HL-60 (cell line): ENCODE measurements at regions not wholly inside any gene's neighbourhood (a gene's known extent, or its start where the extent isn't known, plus 50 kb on each side); places are given as distances from the start of the nearest gene placed in this dataset.
A peak's percentile ranks its signal among the peaks of the same experiment; 100 is the strongest.

Source experiments
- DNase-seq, 2 experiments: peaks; one replicate each; pipeline ENCODE4 v3.0.0-alpha.2; 2010 to 2020; ENCODE audit warnings: low read depth in 1 of 2, low spot score in 1 of 2
- H3K27ac ChIP-seq: fragments of 250-450 bp; sonication (Bioruptor Pico); replicated peaks from 2 replicates; pipeline ENCODE4 v1.5.1; 2020; ENCODE audit warnings: mild to moderate bottlenecking, moderate library complexity
- H3K27me3 ChIP-seq: fragments of 250-450 bp; sonication (Bioruptor Pico); 2 replicates; pipeline ENCODE4 v1.5.1; 2021; ENCODE audit warnings: mild to moderate bottlenecking, moderate library complexity; ENCODE audit not compliant: insufficient read depth, poor library complexity, severe bottlenecking
- H3K4me3 ChIP-seq: replicated peaks from 2 replicates; pipeline ENCODE4 v1.5.1; 2011; ENCODE audit warnings: mild to moderate bottlenecking, control low read depth, low read length; ENCODE audit not compliant: insufficient read depth
- GABPA ChIP-seq: IDR thresholded peaks from 2 replicates; pipeline ENCODE4 v1.6.1; 2012; ENCODE audit warnings: low read depth
- POLR2AphosphoS5 ChIP-seq: IDR thresholded peaks from 2 replicates; pipeline ENCODE4 v1.6.1; 2012; ENCODE audit warnings: low read depth
- SPI1 ChIP-seq: IDR thresholded peaks from 2 replicates; pipeline ENCODE4 v1.6.1; 2012; ENCODE audit warnings: low read depth, mild to moderate bottlenecking, borderline replicate concordance
- TF ChIP-seq, protein P1 (sequence below): IDR thresholded peaks from one replicate; pipeline ENCODE4 v1.5.1; 2011; ENCODE audit warnings: low read length, control low read depth, inconsistent platforms; ENCODE audit not compliant: insufficient read depth
- TF ChIP-seq, protein P2 (sequence below): IDR thresholded peaks from 2 replicates; pipeline ENCODE4 v1.6.1; 2012; ENCODE audit warnings: low read depth; ENCODE audit not compliant: insufficient replicate concordance

DNA sequence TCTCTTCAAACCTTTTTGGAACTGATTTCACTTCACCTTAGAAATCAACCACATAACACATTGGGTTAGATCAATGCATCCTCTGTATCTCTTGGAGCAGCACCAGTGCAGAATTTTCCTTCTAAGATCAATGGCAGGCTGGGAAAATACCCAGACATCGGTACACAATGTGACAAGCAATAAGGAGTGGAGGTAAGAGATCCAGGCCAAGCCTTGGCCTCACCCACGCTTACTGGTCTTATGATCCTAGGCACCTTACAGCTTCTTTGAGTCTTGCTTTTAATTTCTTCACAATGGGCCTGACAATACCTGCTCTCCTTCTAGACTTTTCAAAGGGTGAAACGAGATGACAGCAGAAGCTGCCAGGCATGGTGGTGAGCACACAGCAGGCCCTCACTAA is 232.0 kb downstream of the LACC1 start:
- Histone ChIP-seq H3K27ac (no peak overlapping the region), H3K4me3 (no peak overlapping the region), H3K27me3 (no peaks in the 10 kb centered on the region)
- TF ChIP-seq SPI1 (no peak), GABPA (no peak), POLR2AphosphoS5 (no peak)
- no peak for DNase-seq

- H3K4me3 ChIP-seq, result no peak overlapping the region
- H3K27ac ChIP-seq, result no peak overlapping the region
- DNase-seq, result no peak
- no peaks in the 10 kb centered on the region for H3K27me3 ChIP-seq
- no peak for TF ChIP-seq POLR2AphosphoS5
- TF ChIP-seq SPI1, result no peak
- TF ChIP-seq, protein P1, sequence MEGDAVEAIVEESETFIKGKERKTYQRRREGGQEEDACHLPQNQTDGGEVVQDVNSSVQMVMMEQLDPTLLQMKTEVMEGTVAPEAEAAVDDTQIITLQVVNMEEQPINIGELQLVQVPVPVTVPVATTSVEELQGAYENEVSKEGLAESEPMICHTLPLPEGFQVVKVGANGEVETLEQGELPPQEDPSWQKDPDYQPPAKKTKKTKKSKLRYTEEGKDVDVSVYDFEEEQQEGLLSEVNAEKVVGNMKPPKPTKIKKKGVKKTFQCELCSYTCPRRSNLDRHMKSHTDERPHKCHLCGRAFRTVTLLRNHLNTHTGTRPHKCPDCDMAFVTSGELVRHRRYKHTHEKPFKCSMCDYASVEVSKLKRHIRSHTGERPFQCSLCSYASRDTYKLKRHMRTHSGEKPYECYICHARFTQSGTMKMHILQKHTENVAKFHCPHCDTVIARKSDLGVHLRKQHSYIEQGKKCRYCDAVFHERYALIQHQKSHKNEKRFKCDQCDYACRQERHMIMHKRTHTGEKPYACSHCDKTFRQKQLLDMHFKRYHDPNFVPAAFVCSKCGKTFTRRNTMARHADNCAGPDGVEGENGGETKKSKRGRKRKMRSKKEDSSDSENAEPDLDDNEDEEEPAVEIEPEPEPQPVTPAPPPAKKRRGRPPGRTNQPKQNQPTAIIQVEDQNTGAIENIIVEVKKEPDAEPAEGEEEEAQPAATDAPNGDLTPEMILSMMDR, result no peak
- no peak for TF ChIP-seq GABPA
- TF ChIP-seq, protein P2, sequence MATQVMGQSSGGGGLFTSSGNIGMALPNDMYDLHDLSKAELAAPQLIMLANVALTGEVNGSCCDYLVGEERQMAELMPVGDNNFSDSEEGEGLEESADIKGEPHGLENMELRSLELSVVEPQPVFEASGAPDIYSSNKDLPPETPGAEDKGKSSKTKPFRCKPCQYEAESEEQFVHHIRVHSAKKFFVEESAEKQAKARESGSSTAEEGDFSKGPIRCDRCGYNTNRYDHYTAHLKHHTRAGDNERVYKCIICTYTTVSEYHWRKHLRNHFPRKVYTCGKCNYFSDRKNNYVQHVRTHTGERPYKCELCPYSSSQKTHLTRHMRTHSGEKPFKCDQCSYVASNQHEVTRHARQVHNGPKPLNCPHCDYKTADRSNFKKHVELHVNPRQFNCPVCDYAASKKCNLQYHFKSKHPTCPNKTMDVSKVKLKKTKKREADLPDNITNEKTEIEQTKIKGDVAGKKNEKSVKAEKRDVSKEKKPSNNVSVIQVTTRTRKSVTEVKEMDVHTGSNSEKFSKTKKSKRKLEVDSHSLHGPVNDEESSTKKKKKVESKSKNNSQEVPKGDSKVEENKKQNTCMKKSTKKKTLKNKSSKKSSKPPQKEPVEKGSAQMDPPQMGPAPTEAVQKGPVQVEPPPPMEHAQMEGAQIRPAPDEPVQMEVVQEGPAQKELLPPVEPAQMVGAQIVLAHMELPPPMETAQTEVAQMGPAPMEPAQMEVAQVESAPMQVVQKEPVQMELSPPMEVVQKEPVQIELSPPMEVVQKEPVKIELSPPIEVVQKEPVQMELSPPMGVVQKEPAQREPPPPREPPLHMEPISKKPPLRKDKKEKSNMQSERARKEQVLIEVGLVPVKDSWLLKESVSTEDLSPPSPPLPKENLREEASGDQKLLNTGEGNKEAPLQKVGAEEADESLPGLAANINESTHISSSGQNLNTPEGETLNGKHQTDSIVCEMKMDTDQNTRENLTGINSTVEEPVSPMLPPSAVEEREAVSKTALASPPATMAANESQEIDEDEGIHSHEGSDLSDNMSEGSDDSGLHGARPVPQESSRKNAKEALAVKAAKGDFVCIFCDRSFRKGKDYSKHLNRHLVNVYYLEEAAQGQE, result no peak
Measured at GRCh38 chr13:44112700-44113329, 233.1 kb downstream of the LACC1 start.

GRCh38 chr13:44116562-44117332 is 237.0 kb downstream of the LACC1 start:
- no peak overlapping the region for H3K4me3 ChIP-seq
- TF ChIP-seq POLR2AphosphoS5, result no peak
- no peak for TF ChIP-seq GABPA
- TF ChIP-seq, protein P1, result no peak
- TF ChIP-seq SPI1, result no peak
- TF ChIP-seq, protein P2, result no peak
- H3K27me3 ChIP-seq, result no peaks in the 10 kb centered on the region
- H3K27ac ChIP-seq, result peak overlapping the region; percentile 25; the same call in 1 of the 2 replicates
- DNase-seq, result peak in 1 of 2 experiments; percentile 44

- DNase-seq, result no peak
- TF ChIP-seq, protein P2, result no peak
- peak overlapping the region; percentile 25; the same call in 1 of the 2 replicates for H3K27ac ChIP-seq
Measured at GRCh38 chr13:44117351-44117750, 237.6 kb downstream of the LACC1 start.

More at GRCh38 chr13:44117351-44117750, 237.6 kb downstream of the LACC1 start:
- Histone ChIP-seq H3K4me3 (no peak overlapping the region), H3K27me3 (no peaks in the 10 kb centered on the region)
